ENCODE measurements at regions not wholly inside any gene's neighbourhood (a gene's known extent, or its start where the extent isn't known, plus 50 kb on each side); places are given as distances from the start of the nearest gene placed in this dataset.
"Not testable (repeated sequence)": the region's sequence is repeated elsewhere in the genome, so short reads cannot be mapped to it uniquely, and the experiment has no call there.

DNA sequence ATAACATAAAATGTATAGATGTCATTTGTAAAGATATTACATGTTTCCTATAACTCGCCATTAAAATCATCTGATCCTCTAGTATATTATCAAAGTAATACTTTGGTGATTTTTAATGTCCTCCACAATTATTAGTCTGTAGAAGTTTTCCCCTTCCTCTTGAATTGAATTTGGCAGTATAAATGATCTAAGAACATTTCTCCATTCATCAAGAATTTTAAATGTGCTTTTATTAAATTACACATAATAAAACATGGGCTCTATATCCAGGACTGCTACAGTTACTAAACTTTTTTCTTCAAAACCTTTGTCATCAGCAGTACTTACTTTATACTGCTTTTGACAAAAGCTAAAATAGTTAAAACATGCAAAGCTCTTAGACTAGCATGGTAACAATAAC is 315.4 kb upstream of the ZC3H15 start:
- no peaks in the 10 kb centered on the region for H3K9me3 ChIP-seq
- H3K4me3 ChIP-seq = no peak overlapping the region
- TF ChIP-seq POLR2A (IDR thresholded peaks at IDR 0.05) = no peak
- no peak for TF ChIP-seq CTCF (IDR thresholded peaks at IDR 0.05)
- TF ChIP-seq POLR2AphosphoS5 (IDR thresholded peaks at IDR 0.05; ENCODE audit: insufficient read depth in 1 of 2, low read depth in 1 of 2) = no peak
- H3K27ac ChIP-seq = no peak overlapping the region
- no peak for DNase-seq (ENCODE audit: extremely low spot score in 2 of 2)
- intact Hi-C loops (cut with DNase I) = no loop called here
- H3K36me3 ChIP-seq = no peaks in the 10 kb centered on the region
- H3K4me1 ChIP-seq = no peaks in the 10 kb centered on the region
- H3K27me3 ChIP-seq = no peaks in the 10 kb centered on the region

DNA sequence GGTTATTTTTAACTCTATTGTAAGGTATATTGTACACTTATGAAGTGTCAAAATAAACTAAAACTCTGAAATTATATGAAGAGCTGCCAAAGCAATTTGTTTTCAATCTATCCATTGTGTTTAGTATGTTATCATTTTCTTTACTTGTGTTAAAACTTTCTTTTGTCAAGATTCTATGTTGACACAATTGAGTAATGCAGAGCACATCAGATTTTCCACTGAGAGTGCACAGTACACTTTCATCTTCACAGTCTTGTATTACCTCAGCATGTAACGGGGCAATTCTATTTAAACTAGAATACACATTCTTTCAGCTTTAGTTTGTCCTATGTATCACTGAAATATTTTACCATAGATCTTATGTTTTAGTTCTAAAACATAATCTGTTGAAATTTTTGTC is 304.4 kb upstream of the ZC3H15 start:
- Histone ChIP-seq H3K9me3 (no peaks in the 10 kb centered on the region), H3K27me3 (no peaks in the 10 kb centered on the region), H3K36me3 (no peaks in the 10 kb centered on the region), H3K4me3 (no peak overlapping the region), H3K4me1 (no peaks in the 10 kb centered on the region), H3K27ac (no peak overlapping the region)
- intact Hi-C loops (cut with DNase I) = no loop called here
- DNase-seq (ENCODE audit: extremely low spot score in 2 of 2) = no peak
- TF ChIP-seq CTCF (IDR thresholded peaks at IDR 0.05) (no peak), POLR2AphosphoS5 (IDR thresholded peaks at IDR 0.05; ENCODE audit: insufficient read depth in 1 of 2, low read depth in 1 of 2) (no peak), POLR2A (IDR thresholded peaks at IDR 0.05) (no peak)

DNA sequence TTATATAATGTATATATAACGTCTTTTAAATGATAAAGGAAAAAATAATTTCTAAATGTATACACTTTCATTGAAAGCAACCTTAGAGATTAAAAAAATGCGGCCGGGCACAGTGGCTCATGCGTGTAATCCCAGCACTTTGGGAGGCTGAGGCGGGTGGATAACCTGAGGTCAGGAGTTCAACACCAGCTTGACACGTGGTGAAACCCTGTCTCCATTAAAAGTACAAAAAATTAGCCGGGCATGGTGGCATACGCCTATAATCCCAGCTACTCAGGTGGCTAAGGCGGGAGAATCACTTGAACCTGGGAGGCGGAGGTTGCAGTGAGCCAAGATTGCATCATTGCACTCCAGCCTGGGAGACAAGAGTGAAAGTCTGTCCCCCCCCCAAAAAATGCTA is 303.7 kb upstream of the ZC3H15 start:
- intact Hi-C loops (cut with DNase I); H3K36me3 ChIP-seq; H3K9me3 ChIP-seq; H3K4me1 ChIP-seq; DNase-seq (ENCODE audit: extremely low spot score in 2 of 2); H3K4me3 ChIP-seq; H3K27me3 ChIP-seq; H3K27ac ChIP-seq: not testable (repeated sequence)

- Histone ChIP-seq H3K4me1 (no peaks in the 10 kb centered on the region), H3K4me3 (no peak overlapping the region), H3K27me3 (no peaks in the 10 kb centered on the region), H3K36me3 (no peaks in the 10 kb centered on the region), H3K27ac (no peak overlapping the region), H3K9me3 (no peaks in the 10 kb centered on the region)
- intact Hi-C loops (cut with DNase I) = no loop called here
- TF ChIP-seq POLR2AphosphoS5 (IDR thresholded peaks at IDR 0.05; ENCODE audit: insufficient read depth in 1 of 2, low read depth in 1 of 2) = no peak
- no peak for TF ChIP-seq CTCF (IDR thresholded peaks at IDR 0.05)
- TF ChIP-seq POLR2A (IDR thresholded peaks at IDR 0.05) = no peak
- DNase-seq (ENCODE audit: extremely low spot score in 2 of 2) = no peak
Observed at GRCh38 chr2:186183406-186183805, 302.7 kb upstream of the ZC3H15 start.

GRCh38 chr2:186187854-186188253 is 298.2 kb upstream of the ZC3H15 start:
- intact Hi-C loops (cut with DNase I) = no loop called here
- Histone ChIP-seq H3K36me3 (no peaks in the 10 kb centered on the region), H3K27me3 (no peaks in the 10 kb centered on the region), H3K4me1 (no peaks in the 10 kb centered on the region), H3K27ac (no peak overlapping the region), H3K4me3 (no peak overlapping the region), H3K9me3 (no peaks in the 10 kb centered on the region)
- DNase-seq (ENCODE audit: extremely low spot score in 2 of 2) = no peak
- no peak for TF ChIP-seq CTCF (IDR thresholded peaks at IDR 0.05)
- no peak for TF ChIP-seq POLR2AphosphoS5 (IDR thresholded peaks at IDR 0.05; ENCODE audit: insufficient read depth in 1 of 2, low read depth in 1 of 2)
- TF ChIP-seq POLR2A (IDR thresholded peaks at IDR 0.05) = no peak

DNA sequence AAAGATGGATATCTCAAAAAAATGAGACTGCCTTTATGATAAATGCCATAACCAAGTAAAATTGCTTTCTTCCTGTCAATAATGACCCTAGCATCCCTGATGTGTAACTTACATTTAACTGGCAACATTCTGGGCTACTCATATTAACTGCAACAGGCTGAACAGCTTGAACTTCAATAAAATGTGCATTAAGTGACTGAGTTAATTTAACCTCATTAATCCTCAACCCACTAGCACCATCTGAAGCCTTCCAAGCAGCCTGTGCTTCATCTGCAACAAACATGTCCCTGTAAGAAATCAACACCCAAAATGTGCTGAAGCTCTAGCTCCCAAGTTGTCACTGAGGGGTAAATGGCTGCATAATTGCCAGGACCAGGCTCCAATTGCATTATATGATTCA is 296.2 kb upstream of the ZC3H15 start:
- no peaks in the 10 kb centered on the region for H3K4me1 ChIP-seq
- no peaks in the 10 kb centered on the region for H3K9me3 ChIP-seq
- no peaks in the 10 kb centered on the region for H3K27me3 ChIP-seq
- no peaks in the 10 kb centered on the region for H3K36me3 ChIP-seq
- intact Hi-C loops (cut with DNase I) = no loop called here
- H3K27ac ChIP-seq = no peak overlapping the region
- no peak for DNase-seq (ENCODE audit: extremely low spot score in 2 of 2)
- H3K4me3 ChIP-seq = no peak overlapping the region
- TF ChIP-seq POLR2AphosphoS5 (IDR thresholded peaks at IDR 0.05; ENCODE audit: insufficient read depth in 1 of 2, low read depth in 1 of 2) (no peak), POLR2A (IDR thresholded peaks at IDR 0.05) (no peak), CTCF (IDR thresholded peaks at IDR 0.05) (no peak)

All from vagina (tissue), 2 donors.